ENCODE measurements at regions not wholly inside any gene's neighbourhood (a gene's known extent, or its start where the extent isn't known, plus 50 kb on each side); places are given as distances from the start of the nearest gene placed in this dataset.

GRCh38 chr11:109222761-109223160, 199.2 kb upstream of the C11orf87 start:
- H3K27ac Mint-ChIP-seq: no peak overlapping the region
- CTCF ChIA-PET: no interaction called here
- H3K4me3 Mint-ChIP-seq: no peak overlapping the region
- POLR2A ChIA-PET: no interaction called here
- H3K36me3 Mint-ChIP-seq: no peaks in the 10 kb centered on the region
- no peaks in the 10 kb centered on the region for H3K4me1 Mint-ChIP-seq (ENCODE audit: low read depth)
- H3K9me3 Mint-ChIP-seq: peaks cover 18% of the 10 kb centered on the region
- intact Hi-C loops (cut with micrococcal nuclease): no loop called here
- no peak for DNase-seq
- no peaks in the 10 kb centered on the region for H3K27me3 Mint-ChIP-seq

- Mint-ChIP-seq H3K27me3 (no peaks in the 10 kb centered on the region), H3K9me3 (peaks cover 18% of the 10 kb centered on the region), H3K36me3 (no peaks in the 10 kb centered on the region), H3K4me3 (no peak overlapping the region), H3K27ac (no peak overlapping the region), H3K4me1 (ENCODE audit: low read depth) (no peaks in the 10 kb centered on the region)
- ChIA-PET CTCF (no interaction called here), POLR2A (no interaction called here)
- intact Hi-C loops (cut with micrococcal nuclease): no loop called here
- DNase-seq: no peak
Observed at GRCh38 chr11:109223451-109223850, 198.5 kb upstream of the C11orf87 start.

- ChIA-PET POLR2A (no interaction called here), CTCF (no interaction called here)
- Mint-ChIP-seq H3K9me3 (no peaks in the 10 kb centered on the region), H3K4me3 (no peak overlapping the region), H3K27me3 (no peaks in the 10 kb centered on the region), H3K4me1 (ENCODE audit: low read depth) (no peaks in the 10 kb centered on the region), H3K36me3 (no peaks in the 10 kb centered on the region), H3K27ac (no peak overlapping the region)
- DNase-seq: no peak
- intact Hi-C loops (cut with micrococcal nuclease): no loop called here
Observed at GRCh38 chr11:109229682-109230081, 192.3 kb upstream of the C11orf87 start.

- Mint-ChIP-seq H3K27me3 (no peaks in the 10 kb centered on the region), H3K36me3 (no peaks in the 10 kb centered on the region), H3K27ac (no peak overlapping the region), H3K4me1 (ENCODE audit: low read depth) (no peaks in the 10 kb centered on the region), H3K9me3 (no peaks in the 10 kb centered on the region), H3K4me3 (no peak overlapping the region)
- ChIA-PET CTCF (no interaction called here), POLR2A (no interaction called here)
- DNase-seq: no peak
- intact Hi-C loops (cut with micrococcal nuclease): no loop called here
Observed at GRCh38 chr11:109236188-109236587, 185.8 kb upstream of the C11orf87 start.

- CTCF ChIA-PET: no interaction called here
- intact Hi-C loops (cut with micrococcal nuclease): no loop called here
- no peak overlapping the region for H3K4me3 Mint-ChIP-seq
- no peaks in the 10 kb centered on the region for H3K27me3 Mint-ChIP-seq
- POLR2A ChIA-PET: no interaction called here
- DNase-seq: no peak
- H3K9me3 Mint-ChIP-seq: no peaks in the 10 kb centered on the region
- no peaks in the 10 kb centered on the region for H3K36me3 Mint-ChIP-seq
- H3K4me1 Mint-ChIP-seq (ENCODE audit: low read depth): no peaks in the 10 kb centered on the region
- H3K27ac Mint-ChIP-seq: no peak overlapping the region
Observed at GRCh38 chr11:109236696-109237095, 185.3 kb upstream of the C11orf87 start.

- ChIA-PET CTCF (no interaction called here), POLR2A (no interaction called here)
- intact Hi-C loops (cut with micrococcal nuclease): no loop called here
- no peaks in the 10 kb centered on the region for H3K36me3 Mint-ChIP-seq
- no peaks in the 10 kb centered on the region for H3K9me3 Mint-ChIP-seq
- no peak overlapping the region for H3K4me3 Mint-ChIP-seq
- no peaks in the 10 kb centered on the region for H3K27me3 Mint-ChIP-seq
- H3K27ac Mint-ChIP-seq: no peak overlapping the region
- no peaks in the 10 kb centered on the region for H3K4me1 Mint-ChIP-seq (ENCODE audit: low read depth)
- no peak for DNase-seq
Observed at GRCh38 chr11:109237636-109238035, 184.4 kb upstream of the C11orf87 start.

GRCh38 chr11:109241988-109242536, 179.9 kb upstream of the C11orf87 start:
- Mint-ChIP-seq H3K36me3 (no peaks in the 10 kb centered on the region), H3K9me3 (peaks cover 10% of the 10 kb centered on the region), H3K27ac (no peak overlapping the region), H3K27me3 (no peaks in the 10 kb centered on the region), H3K4me3 (no peak overlapping the region), H3K4me1 (ENCODE audit: low read depth) (no peaks in the 10 kb centered on the region)
- ChIA-PET POLR2A (no interaction called here), CTCF (no interaction called here)
- intact Hi-C loops (cut with micrococcal nuclease): no loop called here
- DNase-seq: no peak

- CTCF ChIA-PET: no interaction called here
- intact Hi-C loops (cut with micrococcal nuclease): no loop called here
- H3K4me3 Mint-ChIP-seq: no peak overlapping the region
- no peaks in the 10 kb centered on the region for H3K36me3 Mint-ChIP-seq
- no peak for DNase-seq
- no peaks in the 10 kb centered on the region for H3K4me1 Mint-ChIP-seq (ENCODE audit: low read depth)
- H3K9me3 Mint-ChIP-seq: peaks cover 10% of the 10 kb centered on the region
- H3K27ac Mint-ChIP-seq: no peak overlapping the region
- POLR2A ChIA-PET: no interaction called here
- no peaks in the 10 kb centered on the region for H3K27me3 Mint-ChIP-seq
Observed at GRCh38 chr11:109247071-109247470, 174.9 kb upstream of the C11orf87 start.

GRCh38 chr11:109249597-109249996, 172.4 kb upstream of the C11orf87 start:
- CTCF ChIA-PET: no interaction called here
- Mint-ChIP-seq H3K4me1 (ENCODE audit: low read depth) (no peaks in the 10 kb centered on the region), H3K27me3 (no peaks in the 10 kb centered on the region), H3K4me3 (no peak overlapping the region), H3K27ac (no peak overlapping the region), H3K36me3 (no peaks in the 10 kb centered on the region), H3K9me3 (peaks cover 10% of the 10 kb centered on the region)
- POLR2A ChIA-PET: no interaction called here
- intact Hi-C loops (cut with micrococcal nuclease): no loop called here
- no peak for DNase-seq

- H3K4me3 Mint-ChIP-seq: no peak overlapping the region
- ChIA-PET POLR2A (no interaction called here), CTCF (no interaction called here)
- intact Hi-C loops (cut with micrococcal nuclease): no loop called here
- H3K9me3 Mint-ChIP-seq: peaks cover 2% of the 10 kb centered on the region
- DNase-seq: no peak
- no peaks in the 10 kb centered on the region for H3K27me3 Mint-ChIP-seq
- no peak overlapping the region for H3K27ac Mint-ChIP-seq
- no peaks in the 10 kb centered on the region for H3K4me1 Mint-ChIP-seq (ENCODE audit: low read depth)
- no peaks in the 10 kb centered on the region for H3K36me3 Mint-ChIP-seq
Observed at GRCh38 chr11:109251230-109251629, 170.8 kb upstream of the C11orf87 start.

- Mint-ChIP-seq H3K27me3 (no peaks in the 10 kb centered on the region), H3K4me1 (ENCODE audit: low read depth) (no peaks in the 10 kb centered on the region), H3K9me3 (peaks cover 16% of the 10 kb centered on the region), H3K36me3 (no peaks in the 10 kb centered on the region), H3K27ac (no peak overlapping the region), H3K4me3 (no peak overlapping the region)
- CTCF ChIA-PET: no interaction called here
- POLR2A ChIA-PET: no interaction called here
- intact Hi-C loops (cut with micrococcal nuclease): no loop called here
- no peak for DNase-seq
Observed at GRCh38 chr11:109264128-109264527, 157.9 kb upstream of the C11orf87 start.

- Mint-ChIP-seq H3K27ac (no peak overlapping the region), H3K36me3 (no peaks in the 10 kb centered on the region), H3K27me3 (no peaks in the 10 kb centered on the region), H3K4me3 (no peak overlapping the region), H3K9me3 (peaks cover 21% of the 10 kb centered on the region), H3K4me1 (ENCODE audit: low read depth) (no peaks in the 10 kb centered on the region)
- CTCF ChIA-PET: no interaction called here
- no peak for DNase-seq
- intact Hi-C loops (cut with micrococcal nuclease): no loop called here
- POLR2A ChIA-PET: no interaction called here
Observed at GRCh38 chr11:109267293-109268095, 154.5 kb upstream of the C11orf87 start.

GRCh38 chr11:109275931-109276330, 146.1 kb upstream of the C11orf87 start:
- Mint-ChIP-seq H3K4me3 (no peak overlapping the region), H3K27ac (no peak overlapping the region), H3K9me3 (peaks cover 23% of the 10 kb centered on the region), H3K27me3 (no peaks in the 10 kb centered on the region), H3K36me3 (no peaks in the 10 kb centered on the region), H3K4me1 (ENCODE audit: low read depth) (no peaks in the 10 kb centered on the region)
- POLR2A ChIA-PET: no interaction called here
- CTCF ChIA-PET: no interaction called here
- no peak for DNase-seq
- intact Hi-C loops (cut with micrococcal nuclease): no loop called here
